Subcutaneous abdominal adipose tissue (tissue), 5 donors: ENCODE measurements at regions not wholly inside any gene's neighbourhood (a gene's known extent, or its start where the extent isn't known, plus 50 kb on each side); places are given as distances from the start of the nearest gene placed in this dataset.

ENCODE experiments used
- H3K27ac ChIP-seq: one replicate; pipeline ENCODE4 v1.7.0; 2013; ENCODE audit warnings: low read depth, mild to moderate bottlenecking, inconsistent platforms, low read length, moderate library complexity
- H3K27me3 ChIP-seq, 5 donors: one replicate each; pipeline ENCODE4 v1.7.0; 2013; ENCODE audit warnings: low read length in 5 of 5, inconsistent platforms in 1 of 5; ENCODE audit not compliant: control insufficient read depth in 5 of 5, insufficient read depth in 4 of 5
- H3K36me3 ChIP-seq, 5 donors: one replicate each; pipeline ENCODE4 v1.7.0; 2013; ENCODE audit warnings: low read length in 5 of 5; ENCODE audit not compliant: control insufficient read depth in 5 of 5, insufficient read depth in 5 of 5
- H3K4me1 ChIP-seq, 5 donors: one replicate each; pipeline ENCODE4 v1.7.0; 2013; ENCODE audit warnings: low read length in 5 of 5, mild to moderate bottlenecking in 3 of 5, moderate library complexity in 1 of 5; ENCODE audit not compliant: control insufficient read depth in 5 of 5, insufficient read depth in 5 of 5
- H3K4me3 ChIP-seq, 5 donors: one replicate each; pipeline ENCODE4 v1.7.0; 2013; ENCODE audit warnings: low read length in 5 of 5, low read depth in 1 of 5
- H3K9ac ChIP-seq, 5 donors: one replicate each; pipeline ENCODE4 v1.7.0; 2013; ENCODE audit warnings: low read length in 5 of 5, mild to moderate bottlenecking in 4 of 5, moderate library complexity in 3 of 5
- H3K9me3 ChIP-seq, 5 donors: one replicate each; pipeline ENCODE4 v1.7.0; 2013; ENCODE audit warnings: low read length in 5 of 5; ENCODE audit not compliant: control insufficient read depth in 5 of 5
- donor health status: healthy.
- donor health status: healthy.
- donor health status: healthy.
- donor health status: healthy.
- donor health status: healthy.

GRCh38 chr6:37115236-37115895 is 54.6 kb upstream of the PIM1 start:
- no peak overlapping the region for H3K27ac ChIP-seq
- no peaks in the 10 kb centered on the region for H3K36me3 ChIP-seq
- no peaks in the 10 kb centered on the region for H3K9me3 ChIP-seq
- no peaks in the 10 kb centered on the region for H3K27me3 ChIP-seq
- H3K4me3 ChIP-seq: no peak overlapping the region
- no peak overlapping the region for H3K9ac ChIP-seq
- H3K4me1 ChIP-seq: peaks cover 2 to 15% (median 8%) of the 10 kb centered on the region in 5 donors

- H3K9me3 ChIP-seq: no peaks in the 10 kb centered on the region
Measured at GRCh38 chr6:37116326-37116725, 53.6 kb upstream of the PIM1 start.

GRCh38 chr6:37119387-37119886 is 50.5 kb upstream of the PIM1 start:
- Histone ChIP-seq H3K27ac (no peak overlapping the region), H3K9ac (no peak overlapping the region), H3K27me3 (no peaks in the 10 kb centered on the region), H3K4me3 (no peak overlapping the region), H3K4me1 (peaks cover 0 to 8% (median 6%) of the 10 kb centered on the region in 5 donors), H3K36me3 (no peaks in the 10 kb centered on the region), H3K9me3 (no peaks in the 10 kb centered on the region)

More at GRCh38 chr6:37116326-37116725, 53.6 kb upstream of the PIM1 start:
- no peak overlapping the region for H3K4me3 ChIP-seq
- no peak overlapping the region for H3K9ac ChIP-seq
- no peaks in the 10 kb centered on the region for H3K36me3 ChIP-seq
- H3K27ac ChIP-seq: no peak overlapping the region
- H3K27me3 ChIP-seq: no peaks in the 10 kb centered on the region
- H3K4me1 ChIP-seq: peaks cover 0 to 8% (median 6%) of the 10 kb centered on the region in 5 donors
